Osteoblast (primary cell): ENCODE measurements at regions not wholly inside any gene's neighbourhood (a gene's known extent, or its start where the extent isn't known, plus 50 kb on each side); places are given as distances from the start of the nearest gene placed in this dataset.

ENCODE experiments used
- DNase-seq: peaks from one replicate; pipeline ENCODE4 v3.0.0; 2011; ENCODE audit warnings: low spot score, mixed read lengths; ENCODE audit not compliant: insufficient read length; ENCODE audit errors: missing footprints
- H2AFZ ChIP-seq: 2 replicates; pipeline ENCODE4 v1.6.0; 2011; ENCODE audit warnings: mild to moderate bottlenecking, low read length
- H3K27ac ChIP-seq: 2 replicates; pipeline ENCODE4 v1.5.1; 2011; ENCODE audit warnings: mild to moderate bottlenecking, low read depth, low read length, moderate library complexity
- H3K27me3 ChIP-seq: 2 replicates; pipeline ENCODE4 v1.6.0; 2012; ENCODE audit warnings: mild to moderate bottlenecking, control low read depth, inconsistent platforms, low read length, moderate library complexity; ENCODE audit not compliant: insufficient read depth
- H3K36me3 ChIP-seq: 2 replicates; pipeline ENCODE4 v1.5.1; 2011; ENCODE audit warnings: mild to moderate bottlenecking, low read length, control low read depth, moderate library complexity; ENCODE audit not compliant: insufficient read depth
- H3K4me1 ChIP-seq: 2 replicates; pipeline ENCODE4 v1.5.1; 2011; ENCODE audit warnings: mild to moderate bottlenecking, low read length, control low read depth, moderate library complexity; ENCODE audit not compliant: insufficient read depth
- H3K4me2 ChIP-seq: 2 replicates; pipeline ENCODE4 v1.6.0; 2011; ENCODE audit warnings: mild to moderate bottlenecking, low read length; ENCODE audit not compliant: insufficient read depth
- H3K4me3 ChIP-seq: fragments of 200-600 bp; sonication (generic); 3 replicates; pipeline ENCODE4 v1.5.1; 2012; ENCODE audit warnings: mild to moderate bottlenecking, low read length, inconsistent platforms; ENCODE audit not compliant: insufficient read depth
- H3K79me2 ChIP-seq: 2 replicates; pipeline ENCODE4 v1.6.0; 2012; ENCODE audit warnings: mild to moderate bottlenecking, low read length, control low read depth, inconsistent platforms; ENCODE audit not compliant: insufficient read depth
- H3K9me3 ChIP-seq: 2 replicates; pipeline ENCODE4 v1.5.1; 2011; ENCODE audit warnings: low read depth, low read length, control low read depth
- H4K20me1 ChIP-seq: 2 replicates; pipeline ENCODE4 v1.6.0; 2012; ENCODE audit warnings: mild to moderate bottlenecking, low read length, control low read depth; ENCODE audit not compliant: insufficient read depth
- TF ChIP-seq, protein P1 (sequence below): IDR thresholded peaks from 2 replicates; pipeline ENCODE4 v1.5.1; 2011; ENCODE audit warnings: mild to moderate bottlenecking, low read depth, low read length, moderate library complexity; ENCODE audit errors: extremely low read depth

DNA sequence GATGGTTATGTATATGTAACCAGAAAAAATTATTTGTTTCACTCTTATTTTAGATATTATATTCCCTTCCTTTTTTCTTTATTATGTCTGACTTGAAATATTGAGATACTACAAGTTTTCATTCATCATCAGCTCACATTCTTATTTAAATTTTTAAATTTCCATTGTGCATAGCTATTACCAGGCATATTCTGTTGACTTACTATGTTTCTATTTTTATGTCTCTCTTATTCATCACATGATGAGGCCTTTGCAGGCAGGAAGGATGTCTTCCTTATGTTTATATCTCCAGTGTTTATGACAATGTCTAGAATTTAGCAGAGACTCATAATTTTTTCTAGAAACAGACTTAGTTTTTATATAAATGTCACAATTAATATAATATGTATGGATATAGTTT lies 221.9 kb upstream of the KCTD3 start:
- Histone ChIP-seq H3K4me3 (no peak overlapping the region), H3K79me2 (no peaks in the 10 kb centered on the region), H3K27ac (no peak overlapping the region), H3K36me3 (no peaks in the 10 kb centered on the region), H3K27me3 (no peaks in the 10 kb centered on the region), H2AFZ (no peak overlapping the region), H4K20me1 (no peaks in the 10 kb centered on the region), H3K9me3 (no peaks in the 10 kb centered on the region), H3K4me2 (no peak overlapping the region), H3K4me1 (no peaks in the 10 kb centered on the region)
- no peak for DNase-seq
- TF ChIP-seq, protein P1, sequence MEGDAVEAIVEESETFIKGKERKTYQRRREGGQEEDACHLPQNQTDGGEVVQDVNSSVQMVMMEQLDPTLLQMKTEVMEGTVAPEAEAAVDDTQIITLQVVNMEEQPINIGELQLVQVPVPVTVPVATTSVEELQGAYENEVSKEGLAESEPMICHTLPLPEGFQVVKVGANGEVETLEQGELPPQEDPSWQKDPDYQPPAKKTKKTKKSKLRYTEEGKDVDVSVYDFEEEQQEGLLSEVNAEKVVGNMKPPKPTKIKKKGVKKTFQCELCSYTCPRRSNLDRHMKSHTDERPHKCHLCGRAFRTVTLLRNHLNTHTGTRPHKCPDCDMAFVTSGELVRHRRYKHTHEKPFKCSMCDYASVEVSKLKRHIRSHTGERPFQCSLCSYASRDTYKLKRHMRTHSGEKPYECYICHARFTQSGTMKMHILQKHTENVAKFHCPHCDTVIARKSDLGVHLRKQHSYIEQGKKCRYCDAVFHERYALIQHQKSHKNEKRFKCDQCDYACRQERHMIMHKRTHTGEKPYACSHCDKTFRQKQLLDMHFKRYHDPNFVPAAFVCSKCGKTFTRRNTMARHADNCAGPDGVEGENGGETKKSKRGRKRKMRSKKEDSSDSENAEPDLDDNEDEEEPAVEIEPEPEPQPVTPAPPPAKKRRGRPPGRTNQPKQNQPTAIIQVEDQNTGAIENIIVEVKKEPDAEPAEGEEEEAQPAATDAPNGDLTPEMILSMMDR, result no peak

DNA sequence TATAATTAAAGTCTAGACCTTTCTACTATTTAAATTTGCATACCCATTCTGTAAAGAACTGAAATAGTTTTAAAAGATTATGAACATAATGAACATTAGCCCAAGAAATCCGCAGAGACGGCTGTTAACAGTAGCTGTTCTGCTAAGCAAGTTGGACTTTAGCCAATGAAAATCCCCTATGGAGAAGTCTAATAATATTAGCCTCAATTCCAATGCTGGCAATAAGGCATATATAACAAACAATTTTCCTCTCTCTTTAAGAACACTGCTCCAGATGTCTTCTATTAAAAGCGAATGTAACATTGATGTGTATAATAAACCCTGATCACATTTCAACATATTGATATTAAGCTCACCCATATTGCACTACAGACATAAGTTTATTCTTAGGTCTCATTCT lies 221.3 kb upstream of the KCTD3 start:
- H2AFZ ChIP-seq, result no peak overlapping the region
- no peak overlapping the region for H3K4me2 ChIP-seq
- no peak for DNase-seq
- no peaks in the 10 kb centered on the region for H3K4me1 ChIP-seq
- no peaks in the 10 kb centered on the region for H3K79me2 ChIP-seq
- no peak overlapping the region for H3K27ac ChIP-seq
- H3K36me3 ChIP-seq, result no peaks in the 10 kb centered on the region
- TF ChIP-seq, protein P1, result no peak
- no peaks in the 10 kb centered on the region for H3K9me3 ChIP-seq
- H3K4me3 ChIP-seq, result no peak overlapping the region
- no peaks in the 10 kb centered on the region for H4K20me1 ChIP-seq
- H3K27me3 ChIP-seq, result no peaks in the 10 kb centered on the region

DNA sequence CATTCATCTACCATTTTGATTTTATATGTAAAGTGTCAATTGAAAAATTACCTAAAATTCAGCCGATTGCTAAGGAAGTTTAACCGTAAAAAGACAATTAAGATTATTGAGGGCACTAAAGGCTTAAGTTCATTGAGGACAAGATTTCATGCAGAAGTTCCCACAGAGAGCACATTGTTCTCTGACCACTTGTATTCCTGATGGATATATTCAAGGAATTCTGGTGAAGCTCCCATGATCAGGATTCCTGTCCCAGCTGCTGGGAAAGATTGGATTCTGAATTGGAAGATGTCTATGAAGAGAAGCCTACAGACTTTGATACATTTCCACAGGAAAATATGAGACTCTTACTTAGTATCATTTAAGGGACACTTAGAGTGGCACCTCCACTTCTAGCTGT lies 209.2 kb upstream of the KCTD3 start:
- no peaks in the 10 kb centered on the region for H3K27me3 ChIP-seq
- H3K9me3 ChIP-seq, result no peaks in the 10 kb centered on the region
- H3K4me3 ChIP-seq, result no peak overlapping the region
- H3K79me2 ChIP-seq, result no peaks in the 10 kb centered on the region
- no peaks in the 10 kb centered on the region for H4K20me1 ChIP-seq
- TF ChIP-seq, protein P1, result no peak
- H3K4me1 ChIP-seq, result no peaks in the 10 kb centered on the region
- H3K27ac ChIP-seq, result no peak overlapping the region
- H2AFZ ChIP-seq, result no peak overlapping the region
- no peaks in the 10 kb centered on the region for H3K36me3 ChIP-seq
- H3K4me2 ChIP-seq, result no peak overlapping the region
- no peak for DNase-seq

DNA sequence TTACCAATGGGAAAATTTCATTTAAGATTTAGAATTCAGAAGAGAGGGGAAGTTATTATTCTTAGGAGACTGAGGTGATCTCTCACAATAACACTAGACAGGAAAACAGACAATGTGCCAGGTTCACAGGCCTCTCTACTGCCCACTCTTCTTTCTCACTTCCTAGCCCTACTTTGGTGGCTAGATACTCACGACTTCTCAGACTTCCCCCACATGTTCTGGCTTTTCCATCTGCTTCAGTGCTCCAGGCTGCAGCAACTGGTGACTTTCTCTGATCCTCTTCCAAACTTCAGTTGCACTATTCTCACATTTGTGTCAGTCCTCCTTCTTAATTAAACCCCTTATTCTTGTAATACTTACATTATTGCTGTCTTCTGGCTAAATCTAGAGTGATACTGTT lies 208.7 kb upstream of the KCTD3 start:
- no peak for DNase-seq
- TF ChIP-seq, protein P1, result no peak

More for the DNA sequence above, 208.7 kb upstream of the KCTD3 start:
- Histone ChIP-seq H3K36me3 (no peaks in the 10 kb centered on the region), H3K79me2 (no peaks in the 10 kb centered on the region), H3K4me3 (no peak overlapping the region), H3K27ac (no peak overlapping the region), H3K9me3 (no peaks in the 10 kb centered on the region), H3K27me3 (no peaks in the 10 kb centered on the region), H3K4me2 (no peak overlapping the region), H2AFZ (no peak overlapping the region), H3K4me1 (no peaks in the 10 kb centered on the region), H4K20me1 (no peaks in the 10 kb centered on the region)
